ENCODE measurements at regions not wholly inside any gene's neighbourhood (a gene's known extent, or its start where the extent isn't known, plus 50 kb on each side); places are given as distances from the start of the nearest gene placed in this dataset.
A peak's percentile ranks its signal among the peaks of the same experiment; 100 is the strongest.

DNA sequence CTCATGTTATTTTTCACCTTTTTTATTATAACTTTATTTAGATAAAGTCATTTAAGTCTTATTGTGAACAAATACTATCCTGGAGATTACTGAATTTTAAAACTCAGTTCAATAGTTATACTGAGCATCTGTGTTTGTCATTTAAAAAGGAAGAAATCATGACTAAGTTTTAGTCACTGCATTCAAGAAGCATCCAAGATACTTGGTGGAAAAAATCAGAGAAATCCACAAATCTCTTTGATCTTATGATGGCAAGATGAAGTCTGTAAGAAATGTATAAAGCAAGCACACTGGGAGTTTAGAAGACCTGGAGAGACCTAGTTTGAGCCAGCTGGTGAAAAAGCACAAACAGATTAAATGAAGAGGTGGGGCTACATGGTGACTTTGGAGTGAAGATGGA is 529.8 kb upstream of the IGFBP3 start:
- no peak overlapping the region for H3K27ac Mint-ChIP-seq
- H3K4me1 Mint-ChIP-seq, result no peaks in the 10 kb centered on the region
- no peak overlapping the region for H3K4me3 ChIP-seq (ENCODE audit: low read depth, low read length)
- H3K36me3 ChIP-seq (ENCODE audit: control insufficient read depth, insufficient read depth, low read length), result no peaks in the 10 kb centered on the region
- H3K4me1 ChIP-seq (ENCODE audit: control insufficient read depth, insufficient read depth, low read length, poor library complexity, severe bottlenecking), result no peaks in the 10 kb centered on the region
- no peak for ATAC-seq (ENCODE audit: low read depth in 2 of 2)
- no peaks in the 10 kb centered on the region for H3K9me3 ChIP-seq (ENCODE audit: control insufficient read depth in 2 of 2, low read length in 2 of 2)
- H3K4me3 Mint-ChIP-seq, result no peak overlapping the region
- no peaks in the 10 kb centered on the region for H3K27me3 Mint-ChIP-seq
- H3K27ac ChIP-seq (ENCODE audit: insufficient read depth, low read length, poor library complexity, severe bottlenecking), result no peak overlapping the region
- H3K27me3 ChIP-seq (ENCODE audit: control insufficient read depth, insufficient read depth, low read length), result no peaks in the 10 kb centered on the region
- DNase-seq, result no peak
- no peaks in the 10 kb centered on the region for H3K36me3 Mint-ChIP-seq
- peaks cover 0 to 24% (median 15%) of the 10 kb centered on the region in 7 donors for H3K9me3 Mint-ChIP-seq

DNA sequence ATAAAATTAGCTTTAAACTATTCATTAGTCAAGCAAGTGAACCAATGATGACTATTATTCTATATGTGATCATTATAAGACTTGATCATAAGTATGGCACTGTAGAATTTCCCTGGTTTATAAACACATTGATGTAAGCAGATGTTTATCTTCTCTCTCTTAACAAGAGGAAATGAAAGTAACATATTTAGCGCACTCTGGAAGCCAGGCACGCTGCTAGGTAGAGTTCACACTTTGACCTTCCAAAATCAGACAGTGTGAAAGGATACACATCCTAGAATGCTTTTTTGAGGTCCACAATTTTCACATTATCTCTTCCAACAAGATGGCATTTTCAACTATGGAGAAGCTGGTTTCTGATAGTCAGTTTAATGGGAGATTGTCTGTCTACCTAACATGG is 529.4 kb upstream of the IGFBP3 start:
- no peak overlapping the region for H3K4me3 ChIP-seq (ENCODE audit: low read depth, low read length)
- H3K4me3 Mint-ChIP-seq, result no peak overlapping the region
- no peaks in the 10 kb centered on the region for H3K36me3 Mint-ChIP-seq
- H3K27me3 ChIP-seq (ENCODE audit: control insufficient read depth, insufficient read depth, low read length), result no peaks in the 10 kb centered on the region
- H3K27ac ChIP-seq (ENCODE audit: insufficient read depth, low read length, poor library complexity, severe bottlenecking), result no peak overlapping the region
- H3K27me3 Mint-ChIP-seq, result no peaks in the 10 kb centered on the region
- ATAC-seq (ENCODE audit: low read depth in 2 of 2) (no peak), DNase-seq (no peak)
- H3K9me3 ChIP-seq (ENCODE audit: control insufficient read depth in 2 of 2, low read length in 2 of 2), result no peaks in the 10 kb centered on the region
- H3K4me1 ChIP-seq (ENCODE audit: control insufficient read depth, insufficient read depth, low read length, poor library complexity, severe bottlenecking), result no peaks in the 10 kb centered on the region
- H3K9me3 Mint-ChIP-seq, result peaks cover 0 to 25% (median 12%) of the 10 kb centered on the region in 7 donors
- no peak overlapping the region for H3K27ac Mint-ChIP-seq
- no peaks in the 10 kb centered on the region for H3K4me1 Mint-ChIP-seq
- no peaks in the 10 kb centered on the region for H3K36me3 ChIP-seq (ENCODE audit: control insufficient read depth, insufficient read depth, low read length)

DNA sequence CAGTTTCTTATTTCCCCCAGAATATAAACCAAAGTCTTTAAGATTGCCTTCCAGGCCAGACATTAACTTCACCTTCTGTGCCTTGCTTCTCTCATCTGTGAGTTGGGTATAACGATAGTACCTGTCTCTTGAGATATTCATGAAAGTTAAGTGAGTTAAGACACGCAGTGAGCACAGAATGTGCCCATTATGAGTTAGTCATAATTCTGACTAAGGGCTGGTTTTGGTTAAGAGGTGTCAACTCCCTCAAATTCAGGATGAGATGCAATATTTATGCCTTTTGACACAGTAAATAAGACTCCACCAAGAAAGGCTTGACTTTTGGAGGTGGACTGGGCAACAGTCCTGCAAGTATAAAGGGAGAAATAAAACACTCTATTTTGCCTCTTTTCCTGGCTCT is 528.7 kb upstream of the IGFBP3 start:
- Mint-ChIP-seq H3K27me3 (no peaks in the 10 kb centered on the region), H3K9me3 (peaks cover 0 to 20% (median 9%) of the 10 kb centered on the region in 7 donors), H3K36me3 (no peaks in the 10 kb centered on the region), H3K4me3 (no peak overlapping the region), H3K27ac (no peak overlapping the region), H3K4me1 (no peaks in the 10 kb centered on the region)
- ATAC-seq (ENCODE audit: low read depth in 2 of 2), result no peak
- Histone ChIP-seq H3K36me3 (ENCODE audit: control insufficient read depth, insufficient read depth, low read length) (no peaks in the 10 kb centered on the region), H3K27ac (ENCODE audit: insufficient read depth, low read length, poor library complexity, severe bottlenecking) (no peak overlapping the region), H3K27me3 (ENCODE audit: control insufficient read depth, insufficient read depth, low read length) (no peaks in the 10 kb centered on the region), H3K4me3 (ENCODE audit: low read depth, low read length) (no peak overlapping the region), H3K4me1 (ENCODE audit: control insufficient read depth, insufficient read depth, low read length, poor library complexity, severe bottlenecking) (no peaks in the 10 kb centered on the region), H3K9me3 (ENCODE audit: control insufficient read depth in 2 of 2, low read length in 2 of 2) (no peaks in the 10 kb centered on the region)
- DNase-seq, result no peak

DNA sequence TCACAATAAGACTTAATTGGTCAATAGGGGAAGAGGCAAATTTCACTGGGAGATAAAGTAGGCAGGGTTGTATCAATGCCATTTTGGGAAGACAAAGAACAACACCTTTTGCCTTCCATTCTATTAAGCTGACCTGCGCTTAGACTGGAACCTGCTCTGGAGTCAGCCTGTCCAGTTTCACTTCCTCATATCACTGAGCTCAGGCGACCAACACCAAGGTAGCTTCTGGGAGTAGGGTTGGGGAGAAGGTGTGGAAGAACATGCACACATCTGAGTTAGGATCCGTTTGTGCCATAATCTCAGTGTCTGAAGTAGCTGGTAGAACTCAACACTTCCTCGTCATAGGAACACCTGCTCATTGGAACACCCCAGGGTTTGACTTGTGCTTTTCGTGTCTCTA is 527.4 kb upstream of the IGFBP3 start:
- Mint-ChIP-seq H3K27ac (no peak overlapping the region), H3K27me3 (no peaks in the 10 kb centered on the region), H3K36me3 (no peaks in the 10 kb centered on the region), H3K4me3 (no peak overlapping the region), H3K9me3 (peaks cover 3 to 22% (median 8%) of the 10 kb centered on the region in 7 donors), H3K4me1 (no peaks in the 10 kb centered on the region)
- H3K27ac ChIP-seq (ENCODE audit: insufficient read depth, low read length, poor library complexity, severe bottlenecking), result no peak overlapping the region
- no peaks in the 10 kb centered on the region for H3K9me3 ChIP-seq (ENCODE audit: control insufficient read depth in 2 of 2, low read length in 2 of 2)
- H3K27me3 ChIP-seq (ENCODE audit: control insufficient read depth, insufficient read depth, low read length), result no peaks in the 10 kb centered on the region
- ATAC-seq (ENCODE audit: low read depth in 2 of 2) (no peak), DNase-seq (no peak)
- no peak overlapping the region for H3K4me3 ChIP-seq (ENCODE audit: low read depth, low read length)
- no peaks in the 10 kb centered on the region for H3K36me3 ChIP-seq (ENCODE audit: control insufficient read depth, insufficient read depth, low read length)
- H3K4me1 ChIP-seq (ENCODE audit: control insufficient read depth, insufficient read depth, low read length, poor library complexity, severe bottlenecking), result no peaks in the 10 kb centered on the region

DNA sequence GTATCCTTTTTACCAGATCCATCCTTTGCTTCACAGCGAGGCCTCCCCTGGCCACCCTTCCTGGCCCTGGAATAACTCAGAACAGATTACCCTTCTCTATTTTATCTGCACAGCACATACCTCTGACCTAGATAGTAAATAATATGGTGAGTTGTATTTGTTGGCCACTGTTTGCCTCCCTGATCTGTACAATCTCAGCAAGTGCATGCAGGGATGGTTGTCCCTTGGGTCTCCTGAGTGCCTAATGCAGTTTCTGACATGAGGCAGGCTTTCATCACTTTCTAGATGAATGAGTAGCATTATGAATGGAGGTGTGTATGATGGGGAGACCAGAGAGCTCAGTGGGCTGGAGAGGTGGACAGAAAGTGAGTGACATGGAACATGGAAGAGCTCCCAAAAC is 525.1 kb upstream of the IGFBP3 start:
- Histone ChIP-seq H3K4me3 (ENCODE audit: low read depth, low read length) (no peak overlapping the region), H3K36me3 (ENCODE audit: control insufficient read depth, insufficient read depth, low read length) (no peaks in the 10 kb centered on the region), H3K27me3 (ENCODE audit: control insufficient read depth, insufficient read depth, low read length) (no peaks in the 10 kb centered on the region), H3K9me3 (ENCODE audit: control insufficient read depth in 2 of 2, low read length in 2 of 2) (no peaks in the 10 kb centered on the region), H3K4me1 (ENCODE audit: control insufficient read depth, insufficient read depth, low read length, poor library complexity, severe bottlenecking) (no peaks in the 10 kb centered on the region), H3K27ac (ENCODE audit: insufficient read depth, low read length, poor library complexity, severe bottlenecking) (no peak overlapping the region)
- no peaks in the 10 kb centered on the region for H3K4me1 Mint-ChIP-seq
- ATAC-seq (ENCODE audit: low read depth in 2 of 2) (no peak), DNase-seq (no peak)
- no peaks in the 10 kb centered on the region for H3K36me3 Mint-ChIP-seq
- H3K9me3 Mint-ChIP-seq, result peaks cover 3 to 33% (median 10%) of the 10 kb centered on the region in 7 donors
- no peak overlapping the region for H3K4me3 Mint-ChIP-seq
- H3K27me3 Mint-ChIP-seq, result no peaks in the 10 kb centered on the region
- no peak overlapping the region for H3K27ac Mint-ChIP-seq

DNA sequence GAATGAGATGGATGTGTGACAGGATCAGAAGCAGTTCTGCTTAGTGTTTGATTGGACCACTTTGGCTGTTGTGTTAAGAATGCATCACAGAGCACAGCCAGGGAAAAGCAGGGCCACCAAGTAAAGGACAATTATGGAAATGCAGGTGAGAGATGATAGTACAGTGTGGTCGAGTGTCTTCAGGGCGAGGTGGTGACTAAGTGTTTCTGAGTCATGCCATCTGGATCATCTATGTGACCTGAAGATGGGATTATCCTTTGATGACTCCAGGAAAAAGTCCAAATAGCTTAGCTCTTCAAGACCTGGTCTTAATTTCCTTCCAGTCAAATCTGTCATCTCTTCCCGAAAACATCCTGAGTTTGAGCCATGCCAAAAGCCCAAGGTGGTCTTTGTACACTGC is 523.2 kb upstream of the IGFBP3 start:
- H3K27ac ChIP-seq (ENCODE audit: insufficient read depth, low read length, poor library complexity, severe bottlenecking), result no peak overlapping the region
- peaks cover 3 to 29% (median 7%) of the 10 kb centered on the region in 7 donors for H3K9me3 Mint-ChIP-seq
- no peak for DNase-seq
- H3K27ac Mint-ChIP-seq, result no peak overlapping the region
- H3K9me3 ChIP-seq (ENCODE audit: control insufficient read depth in 2 of 2, low read length in 2 of 2), result no peaks in the 10 kb centered on the region
- no peaks in the 10 kb centered on the region for H3K27me3 ChIP-seq (ENCODE audit: control insufficient read depth, insufficient read depth, low read length)
- no peaks in the 10 kb centered on the region for H3K36me3 ChIP-seq (ENCODE audit: control insufficient read depth, insufficient read depth, low read length)
- H3K27me3 Mint-ChIP-seq, result no peaks in the 10 kb centered on the region
- H3K4me3 Mint-ChIP-seq, result no peak overlapping the region
- H3K36me3 Mint-ChIP-seq, result no peaks in the 10 kb centered on the region
- H3K4me3 ChIP-seq (ENCODE audit: low read depth, low read length), result no peak overlapping the region
- ATAC-seq (ENCODE audit: low read depth in 2 of 2), result no peak
- no peaks in the 10 kb centered on the region for H3K4me1 Mint-ChIP-seq
- no peaks in the 10 kb centered on the region for H3K4me1 ChIP-seq (ENCODE audit: control insufficient read depth, insufficient read depth, low read length, poor library complexity, severe bottlenecking)

DNA sequence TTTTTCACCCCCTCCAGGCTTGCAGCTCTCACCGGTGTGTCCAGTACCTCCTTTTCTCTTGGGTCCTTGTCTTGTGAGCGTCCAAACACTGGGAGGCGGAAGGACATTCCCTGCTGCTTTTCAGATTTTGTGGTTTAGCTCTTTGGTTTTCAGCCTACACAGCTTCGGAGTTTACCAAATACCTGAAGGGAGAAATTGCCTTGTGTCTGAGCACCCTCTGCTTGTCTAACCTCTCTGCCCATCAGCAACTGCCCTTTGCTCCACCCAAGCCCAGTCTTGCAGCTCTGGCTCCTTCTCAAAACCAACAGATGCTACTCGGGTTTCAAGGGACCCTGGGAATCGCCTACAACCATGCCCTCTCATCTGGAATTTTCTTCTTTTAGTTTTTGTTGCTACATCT is 519.1 kb upstream of the IGFBP3 start:
- Mint-ChIP-seq H3K36me3 (no peaks in the 10 kb centered on the region), H3K4me1 (no peaks in the 10 kb centered on the region), H3K4me3 (no peak overlapping the region), H3K27me3 (no peaks in the 10 kb centered on the region), H3K27ac (peak overlapping the region in 1 of 3 donors; percentile 14), H3K9me3 (peaks cover 3 to 29% (median 8%) of the 10 kb centered on the region in 7 donors)
- H3K36me3 ChIP-seq (ENCODE audit: control insufficient read depth, insufficient read depth, low read length), result no peaks in the 10 kb centered on the region
- no peaks in the 10 kb centered on the region for H3K4me1 ChIP-seq (ENCODE audit: control insufficient read depth, insufficient read depth, low read length, poor library complexity, severe bottlenecking)
- no peak overlapping the region for H3K4me3 ChIP-seq (ENCODE audit: low read depth, low read length)
- H3K9me3 ChIP-seq (ENCODE audit: control insufficient read depth in 2 of 2, low read length in 2 of 2), result no peaks in the 10 kb centered on the region
- no peak for DNase-seq
- no peaks in the 10 kb centered on the region for H3K27me3 ChIP-seq (ENCODE audit: control insufficient read depth, insufficient read depth, low read length)
- no peak for ATAC-seq (ENCODE audit: low read depth in 2 of 2)
- H3K27ac ChIP-seq (ENCODE audit: insufficient read depth, low read length, poor library complexity, severe bottlenecking), result no peak overlapping the region

DNA sequence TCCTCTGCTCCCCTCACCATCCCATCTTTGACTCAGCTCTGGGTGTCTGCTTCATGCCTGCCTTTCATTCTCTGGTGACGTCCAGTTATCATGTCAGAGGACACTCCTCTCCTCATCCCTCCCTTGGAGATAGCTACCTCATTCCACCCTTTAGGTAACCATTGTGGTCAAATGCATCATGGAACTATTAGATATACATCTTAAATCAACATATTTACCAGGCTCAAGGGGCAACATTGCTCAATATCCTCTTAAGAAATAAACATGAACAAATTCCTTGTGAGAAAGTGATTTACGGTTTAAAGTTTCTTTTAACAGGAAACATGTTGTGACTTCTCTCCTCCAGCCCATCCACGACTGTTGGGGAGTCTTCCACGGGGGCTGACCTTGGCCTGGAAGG is 511.6 kb upstream of the IGFBP3 start:
- Mint-ChIP-seq H3K4me1 (no peaks in the 10 kb centered on the region), H3K36me3 (no peaks in the 10 kb centered on the region), H3K27me3 (no peaks in the 10 kb centered on the region), H3K4me3 (no peak overlapping the region), H3K27ac (no peak overlapping the region), H3K9me3 (peaks cover under 1 to 12% (median 5%) of the 10 kb centered on the region in 7 donors)
- Histone ChIP-seq H3K9me3 (ENCODE audit: control insufficient read depth in 2 of 2, low read length in 2 of 2) (no peaks in the 10 kb centered on the region), H3K27ac (ENCODE audit: insufficient read depth, low read length, poor library complexity, severe bottlenecking) (no peak overlapping the region), H3K36me3 (ENCODE audit: control insufficient read depth, insufficient read depth, low read length) (no peaks in the 10 kb centered on the region), H3K27me3 (ENCODE audit: control insufficient read depth, insufficient read depth, low read length) (no peaks in the 10 kb centered on the region), H3K4me3 (ENCODE audit: low read depth, low read length) (no peak overlapping the region), H3K4me1 (ENCODE audit: control insufficient read depth, insufficient read depth, low read length, poor library complexity, severe bottlenecking) (no peaks in the 10 kb centered on the region)
- no peak for DNase-seq
- ATAC-seq (ENCODE audit: low read depth in 2 of 2), result no peak
